Activated T-cell treated with anti-CD3 and anti-CD28 coated beads for 4 hours (primary cell): ENCODE measurements at regions not wholly inside any gene's neighbourhood (a gene's known extent, or its start where the extent isn't known, plus 50 kb on each side); places are given as distances from the start of the nearest gene placed in this dataset.
"Not testable (repeated sequence)": the region's sequence is repeated elsewhere in the genome, so short reads cannot be mapped to it uniquely, and the experiment has no call there.

Experiments
- DNase-seq: peaks from one replicate; pipeline ENCODE4 v3.0.0-alpha.2; 2020

DNA sequence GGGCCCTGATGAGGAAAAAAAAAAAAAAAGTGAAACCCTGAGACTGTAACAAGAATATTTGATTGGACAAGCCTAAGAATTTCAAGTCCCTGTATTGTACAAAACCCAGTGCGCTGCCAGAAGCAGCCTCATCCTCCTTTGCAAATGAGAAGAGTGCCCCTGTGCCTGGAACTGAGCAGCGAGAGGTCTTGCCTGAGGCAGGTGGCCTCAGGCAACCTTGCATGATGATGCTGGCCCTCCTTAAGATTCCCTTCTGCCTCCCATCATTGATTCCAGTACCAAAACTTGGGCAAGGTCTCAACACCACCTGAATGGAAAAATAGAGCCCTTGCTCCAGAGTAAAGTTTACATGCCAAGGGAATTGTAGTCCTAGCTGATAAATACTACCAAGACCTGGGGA lies 129.6 kb upstream of the RAB4A start:
- DNase-seq = no peak

DNA sequence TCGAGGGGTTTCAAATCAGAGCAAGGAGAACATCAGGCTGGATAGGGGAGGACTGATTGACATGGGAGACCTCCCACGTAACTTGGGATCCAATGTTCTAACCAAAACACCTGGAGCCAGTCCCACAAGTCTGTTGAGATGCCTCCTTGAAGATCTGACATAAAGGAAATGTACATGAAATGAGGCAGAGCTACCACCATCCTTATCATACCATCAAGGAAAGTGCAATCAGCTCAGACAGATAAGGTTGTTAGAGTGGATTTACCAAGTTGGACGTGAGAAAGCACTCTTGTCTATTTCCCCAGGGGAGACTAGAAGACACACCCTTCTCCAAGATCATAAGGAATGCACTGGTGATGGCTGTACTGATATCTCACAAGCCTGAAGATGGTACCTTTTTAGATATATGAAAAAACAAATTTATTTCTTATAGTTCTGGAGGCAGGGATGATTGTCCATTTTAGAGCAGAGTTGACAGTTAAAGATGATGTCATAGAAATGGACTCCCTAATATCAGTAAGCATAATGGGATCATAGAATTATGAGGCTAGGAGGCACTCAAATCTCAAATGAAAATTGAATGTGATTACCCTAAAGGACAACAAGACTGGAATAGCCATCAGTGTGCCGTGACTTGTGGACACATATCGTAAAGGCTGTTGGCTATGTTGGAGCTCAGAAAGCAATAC lies 129.1 kb upstream of the RAB4A start:
- DNase-seq = no peak

DNA sequence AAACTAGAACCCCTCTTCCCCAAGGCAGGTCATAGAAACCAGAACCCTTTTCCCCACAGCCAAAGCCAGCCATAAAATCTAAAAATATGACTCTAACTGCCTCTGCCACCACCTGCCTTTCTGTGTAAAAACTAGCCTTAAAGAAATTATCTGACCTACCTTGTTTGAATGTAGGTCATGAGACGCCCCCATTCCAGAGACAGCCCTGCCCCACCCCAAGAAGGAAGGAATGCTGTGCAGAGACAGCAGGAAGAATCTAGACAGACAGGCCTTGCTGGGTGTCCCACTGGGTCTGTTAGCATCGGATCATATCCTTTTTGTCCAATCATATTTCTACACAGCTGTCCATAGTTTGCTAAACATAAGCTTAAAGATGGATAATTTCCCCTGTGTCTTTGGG lies 128.4 kb upstream of the RAB4A start:
- DNase-seq = no peak

DNA sequence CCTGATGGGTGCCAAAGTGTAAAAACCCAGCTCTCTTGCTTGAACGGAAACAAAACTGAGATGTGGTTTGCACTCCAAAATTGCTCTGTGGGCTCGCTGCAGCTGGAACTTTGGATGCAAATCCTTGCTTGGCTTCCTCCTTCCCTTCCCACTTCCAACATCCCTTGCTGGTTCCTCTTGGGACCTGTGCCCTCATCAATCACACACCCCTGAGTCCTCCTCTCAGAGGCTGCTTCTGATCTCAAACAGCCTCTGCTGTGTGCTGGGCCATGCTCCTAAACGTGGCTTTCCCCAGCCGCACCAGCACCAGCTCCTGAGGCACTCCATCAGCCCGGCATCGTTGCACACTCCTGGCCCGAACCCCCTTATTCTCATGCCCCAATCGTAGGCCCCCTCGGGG lies 124.3 kb upstream of the RAB4A start:
- no peak for DNase-seq

DNA sequence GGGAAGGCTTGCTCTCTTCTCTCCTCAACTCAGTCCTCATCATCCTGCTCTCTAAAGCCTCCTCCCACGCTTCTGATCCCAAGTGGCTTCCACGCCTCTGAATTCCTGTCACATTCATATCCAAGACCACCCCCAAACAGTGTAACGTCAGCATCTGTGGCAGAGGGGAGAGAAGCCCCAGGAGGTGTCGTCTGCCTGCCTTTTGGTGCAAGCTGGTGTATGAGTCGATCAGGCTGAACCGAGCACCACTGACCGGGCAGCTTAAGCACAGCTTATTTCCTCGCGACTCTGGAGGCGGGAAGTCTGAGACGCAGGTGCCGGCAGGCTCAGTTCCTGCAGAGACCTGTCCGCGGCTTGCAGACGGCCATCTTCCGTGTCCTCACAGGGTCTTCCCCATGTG lies 123.8 kb upstream of the RAB4A start:
- no peak for DNase-seq

- no peak for DNase-seq
Observed at GRCh38 chr1:229148041-229148671, 122.8 kb upstream of the RAB4A start.

- DNase-seq = no peak
Observed at GRCh38 chr1:229148743-229149142, 122.2 kb upstream of the RAB4A start.

DNA sequence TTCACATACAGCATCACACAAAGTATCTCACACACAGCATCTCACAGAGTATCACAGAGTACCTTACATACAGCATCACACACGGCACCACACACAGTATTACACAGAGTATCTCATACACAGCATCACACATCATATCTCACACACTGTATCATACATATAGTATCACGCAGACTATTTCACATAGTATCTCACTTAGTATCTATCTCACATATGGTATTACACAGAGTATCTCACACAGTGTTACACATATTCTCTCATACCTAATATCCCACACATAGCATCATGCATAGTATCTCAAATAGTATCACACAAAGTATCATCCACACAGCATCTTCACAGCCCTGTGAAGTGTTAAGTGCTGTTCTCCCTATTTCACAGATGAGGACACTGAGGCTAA lies 121.5 kb upstream of the RAB4A start:
- DNase-seq = no peak

- no peak for DNase-seq
Observed at GRCh38 chr1:229150518-229150917, 120.4 kb upstream of the RAB4A start.

GRCh38 chr1:229151412-229151811 lies 119.5 kb upstream of the RAB4A start:
- not testable (repeated sequence) for DNase-seq

- DNase-seq = no peak
Observed at GRCh38 chr1:229152311-229152710, 118.6 kb upstream of the RAB4A start.

DNA sequence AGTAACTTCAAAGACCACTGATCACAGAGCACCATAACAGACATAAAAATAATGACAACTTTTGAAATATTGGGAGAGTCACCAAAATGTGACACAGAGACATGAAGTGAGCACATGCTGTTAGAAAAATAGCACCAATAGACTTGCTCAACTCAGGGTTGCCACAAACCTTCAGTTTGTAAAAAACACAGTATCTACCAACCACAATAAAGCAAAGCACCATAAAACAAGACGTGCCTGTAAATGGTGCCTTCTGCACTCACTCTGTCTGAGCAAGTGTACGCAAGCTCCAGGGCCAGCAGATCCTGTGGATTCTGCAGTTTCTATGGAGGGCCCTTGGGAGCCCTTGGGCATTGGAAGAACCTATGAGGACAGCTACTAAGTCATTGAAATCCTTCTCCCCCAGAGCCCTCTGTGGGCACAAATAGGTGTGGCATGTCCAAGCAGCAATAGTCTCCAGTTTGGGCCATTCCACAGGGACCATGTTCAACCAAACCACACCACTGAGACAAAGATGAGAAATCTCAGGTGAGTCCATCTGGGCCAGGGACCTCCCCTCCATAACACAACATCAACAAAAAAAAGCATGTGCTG lies 116.9 kb upstream of the RAB4A start:
- no peak for DNase-seq

DNA sequence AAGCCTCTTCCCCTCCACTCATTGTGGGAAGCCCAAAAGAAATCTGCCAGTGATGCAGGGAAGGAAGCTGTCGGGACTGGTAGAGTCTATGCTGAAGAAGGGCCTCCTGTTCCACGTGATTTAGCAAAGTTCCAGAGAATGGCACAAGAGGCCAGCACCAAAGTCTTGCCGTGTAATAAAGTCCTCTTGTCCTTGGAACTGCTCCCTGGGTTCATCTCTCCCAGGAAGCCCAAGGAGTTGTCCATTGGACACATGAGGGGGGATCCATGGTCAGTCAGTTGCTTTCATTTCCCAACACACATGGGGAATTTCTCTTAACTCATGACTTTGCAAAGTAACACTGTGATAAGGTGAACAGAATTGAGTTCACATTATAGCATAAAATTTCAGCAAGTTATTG lies 116.1 kb upstream of the RAB4A start:
- no peak for DNase-seq

DNA sequence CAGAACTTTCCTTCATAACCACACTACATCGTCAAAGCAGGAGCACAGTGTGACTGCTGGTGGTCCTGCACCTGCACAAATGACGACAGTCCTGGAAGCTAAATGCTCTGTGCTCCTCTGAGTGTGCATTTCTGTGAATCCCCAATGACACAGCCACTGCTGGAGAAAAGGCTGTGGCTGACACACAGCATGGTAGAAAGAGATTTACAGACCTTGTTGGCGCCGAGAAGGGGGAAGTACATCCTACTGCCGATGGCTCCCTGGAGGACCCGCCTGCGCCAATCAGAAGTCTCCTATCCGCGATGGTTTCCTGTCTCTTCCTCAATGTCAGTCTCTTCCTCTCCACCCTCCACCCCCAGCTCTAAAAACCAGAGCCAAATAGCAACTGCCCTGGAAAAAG lies 115.4 kb upstream of the RAB4A start:
- DNase-seq = no peak

- DNase-seq = no peak
Observed at GRCh38 chr1:229156872-229157271, 114.0 kb upstream of the RAB4A start.

DNA sequence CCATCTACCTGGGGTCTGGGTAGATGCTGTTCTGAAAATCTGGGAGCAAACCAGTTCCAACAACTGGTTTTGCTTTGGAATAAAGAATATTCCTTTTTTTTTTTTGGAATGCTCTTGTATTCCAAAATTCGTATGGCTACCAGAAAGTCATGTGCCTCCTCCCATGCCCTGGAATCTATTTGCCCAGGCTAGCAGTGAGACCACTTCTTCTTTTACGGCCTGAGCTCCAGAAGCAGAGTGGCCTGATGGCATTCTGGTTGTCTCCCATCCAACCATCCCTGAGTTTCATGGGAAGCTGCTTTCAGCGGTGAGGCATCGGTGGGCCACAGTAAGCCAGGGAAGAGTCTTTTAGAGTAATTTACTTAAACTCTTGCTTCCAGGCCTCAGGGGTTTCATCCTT lies 113.4 kb upstream of the RAB4A start:
- no peak for DNase-seq

GRCh38 chr1:229158341-229158921 lies 112.5 kb upstream of the RAB4A start:
- no peak for DNase-seq

DNA sequence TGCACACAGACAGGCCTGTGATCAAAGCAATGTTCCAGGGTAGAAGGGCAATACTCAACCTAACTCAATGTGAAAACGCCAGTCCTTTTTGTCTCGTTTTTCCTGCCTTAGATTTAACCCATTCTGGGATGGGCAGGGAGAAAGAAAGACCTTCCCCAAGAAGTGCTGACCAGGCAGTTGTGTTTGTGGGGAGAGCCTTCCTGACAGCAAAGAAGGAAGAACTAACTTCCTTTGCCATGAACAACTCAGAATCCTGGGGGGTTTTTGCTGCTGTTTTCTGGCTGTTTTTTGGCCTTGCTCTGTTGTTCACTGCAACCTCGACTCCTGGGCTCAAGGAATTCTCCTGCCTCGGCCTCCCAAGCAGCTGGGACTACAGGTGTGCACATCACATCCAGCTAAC lies 112.0 kb upstream of the RAB4A start:
- no peak for DNase-seq

- no peak for DNase-seq
Observed at GRCh38 chr1:229159668-229160544, 111.0 kb upstream of the RAB4A start.

DNA sequence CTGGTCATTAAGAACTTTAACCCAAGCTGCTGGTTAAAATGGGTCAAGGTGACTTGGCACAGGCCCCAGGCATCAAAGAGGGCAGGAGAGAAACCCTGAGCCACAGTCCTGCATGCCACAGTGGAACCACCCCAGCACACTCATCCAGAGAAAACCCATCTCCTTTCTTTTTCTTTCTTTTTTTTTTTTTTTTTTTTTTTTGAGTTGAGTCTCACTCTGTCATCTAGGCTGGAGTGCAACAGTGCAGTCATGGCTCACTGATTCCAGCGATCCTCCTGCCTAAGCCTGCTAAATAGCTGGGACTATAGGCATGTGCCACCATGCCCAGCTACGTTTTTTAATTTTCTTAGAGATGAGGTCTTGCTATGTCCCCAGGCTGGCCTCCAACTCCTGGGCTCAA lies 109.2 kb upstream of the RAB4A start:
- no peak for DNase-seq

DNA sequence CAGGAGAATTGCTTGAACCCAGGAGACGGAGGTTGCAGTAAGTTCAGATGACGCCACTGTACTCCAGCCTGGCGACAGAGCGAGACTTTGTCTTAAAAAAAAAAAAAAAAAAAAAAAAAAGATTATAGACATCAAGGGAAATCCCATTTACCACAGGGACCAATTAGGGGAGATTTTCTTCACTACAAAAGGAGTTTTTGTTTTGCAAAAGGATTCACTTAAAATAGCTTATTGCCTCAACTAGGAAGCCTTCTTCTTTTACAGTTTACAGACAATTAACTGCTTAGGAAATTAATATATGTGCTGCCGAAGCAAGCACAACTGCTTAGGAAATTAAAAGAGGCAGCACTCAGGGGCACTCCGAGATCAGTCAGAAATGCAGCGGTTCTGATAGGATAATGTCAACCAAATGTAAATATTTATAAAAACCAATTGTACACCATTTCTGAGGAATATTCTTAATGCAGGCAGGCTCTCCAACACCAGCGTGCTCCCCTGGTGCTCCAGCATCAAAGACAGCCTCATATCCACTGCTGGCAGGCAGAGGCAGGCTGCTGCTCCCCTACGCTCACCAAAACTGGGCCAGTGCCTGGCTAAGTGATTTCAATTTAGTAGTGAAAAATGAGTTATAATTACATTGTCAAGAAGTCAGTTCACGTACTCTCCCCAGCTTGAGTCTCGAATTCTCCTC lies 107.9 kb upstream of the RAB4A start:
- DNase-seq = no peak

GRCh38 chr1:229164348-229164747 lies 106.6 kb upstream of the RAB4A start:
- no peak for DNase-seq
